Motor neuron (in vitro differentiated cells): ENCODE measurements at regions not wholly inside any gene's neighbourhood (a gene's known extent, or its start where the extent isn't known, plus 50 kb on each side); places are given as distances from the start of the nearest gene placed in this dataset.
"Not testable (repeated sequence)": the region's sequence is repeated elsewhere in the genome, so short reads cannot be mapped to it uniquely, and the experiment has no call there.

Experiments used
- ATAC-seq, 8 experiments: fragments of 200-7000 bp; cut with Tn5 transposase; replicated peaks in 6 of 8; 2 replicates each; pipeline ENCODE4 v1.8.0; 2021; ENCODE audit warnings: mild to moderate bottlenecking in 8 of 8, moderate library complexity in 8 of 8
- H3K27ac ChIP-seq, 2 donors: fragments of 250-450 bp; sonication (Bioruptor Pico); 2 replicates each; pipeline ENCODE4 v1.9.0; 2021; ENCODE audit warnings: antibody characterized with exemption in 2 of 2, mild to moderate bottlenecking in 2 of 2, moderate library complexity in 1 of 2
- H3K4me1 ChIP-seq, 2 donors: fragments of 250-450 bp; sonication (Bioruptor Pico); replicated peaks in 1 of 2; 2 replicates each; pipeline ENCODE4 v1.6.1; 2021; ENCODE audit warnings: antibody characterized with exemption in 2 of 2, mild to moderate bottlenecking in 2 of 2, moderate library complexity in 1 of 2
- H3K4me3 ChIP-seq, 5 donors: fragments of 250-450 bp; sonication (Bioruptor Pico); 2 replicates each; pipeline ENCODE4 v1.9.0; 2021; ENCODE audit warnings: antibody characterized with exemption in 5 of 5, mild to moderate bottlenecking in 5 of 5, moderate library complexity in 4 of 5
- whole genome bisulfite sequencing, 10 experiments: fragments of 450-650 bp; shearing (Covaris generic); methylation state at CpG; one replicate each; pipeline ENCODE4 v1.0.0; 2022; 5-methylcytosine and 5-hydroxymethylcytosine counted together
- in situ Hi-C, 9 experiments: fragments of 400-800 bp; cut with MboI; loops; one replicate each; pipeline ENCODE4 v1.15.0; 2021; ENCODE audit warnings: low sequenced_read_pairs in 9 of 9, low pct_unique_long_range_greater_than_20kb in 2 of 9; ENCODE audit not compliant: unreplicated experiment in 9 of 9

DNA sequence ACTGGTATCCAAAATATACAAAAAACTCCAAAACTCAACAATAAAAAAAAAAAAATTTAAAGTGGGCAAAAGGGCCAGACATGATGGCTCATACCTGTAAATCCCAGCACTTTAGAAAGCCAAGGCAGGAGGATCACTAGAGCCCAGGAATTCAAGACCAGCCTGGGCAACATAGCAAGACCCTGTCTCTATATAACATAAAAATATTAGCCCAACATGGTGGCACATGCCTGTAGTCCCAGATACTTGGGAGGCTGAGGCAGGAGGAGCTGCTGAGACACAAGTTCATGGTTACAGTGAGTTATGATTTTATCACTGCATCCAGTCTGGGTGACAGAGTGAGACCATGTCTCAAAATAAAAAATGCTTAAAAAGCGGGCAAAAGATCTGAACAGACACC is 121.0 kb upstream of the BEND6 start:
- no peak for ATAC-seq
- Histone ChIP-seq H3K4me3 (no peak overlapping the region), H3K27ac (no peak overlapping the region), H3K4me1 (no peaks in the 10 kb centered on the region)
- in situ Hi-C loops: loop anchor here in 6 of 9 experiments (25.0 kb wide), 2 partner anchors 122 to 197 kb away; partner anchors contain the start of gene DST (in 4 of the 6)
- 100% methylated on average over 1 of the region's 1 CpG; no CpG with 5 or more reads in 6 of the 10 experiments for WGBS, 10 experiments

DNA sequence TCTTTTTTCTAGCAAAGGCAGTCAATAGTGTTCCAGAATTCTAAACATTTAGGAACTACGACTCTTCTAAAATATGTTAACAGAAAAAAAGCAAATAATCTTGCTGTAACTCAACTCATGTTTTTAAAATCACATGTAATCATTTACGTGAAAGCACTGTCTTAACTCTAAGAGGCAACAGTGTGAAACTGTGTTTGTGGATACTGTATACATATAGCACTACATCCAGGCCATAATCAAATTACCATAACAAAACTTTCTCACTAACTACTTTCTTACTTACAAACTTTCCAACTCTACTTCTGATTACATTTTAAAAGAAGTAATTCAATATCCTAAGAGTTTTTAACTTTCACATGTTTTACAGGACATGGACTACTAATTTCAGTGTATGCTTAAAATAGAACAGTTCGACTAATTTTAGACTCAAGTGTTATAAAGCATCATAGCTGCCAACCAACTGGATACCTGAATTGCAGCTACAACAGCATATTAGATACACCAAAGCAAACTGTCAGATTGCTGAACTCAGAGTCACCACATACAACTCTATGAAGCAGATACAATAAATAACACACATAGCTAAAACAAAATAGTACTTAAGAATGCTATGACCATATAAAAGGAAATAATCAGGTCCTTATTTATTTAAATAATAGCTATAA is 121.6 kb upstream of the BEND6 start:
- H3K4me3 ChIP-seq: no peak overlapping the region
- no peak overlapping the region for H3K27ac ChIP-seq
- H3K4me1 ChIP-seq: no peaks in the 10 kb centered on the region
- no peak for ATAC-seq
- 88 to 100% (median 95%) methylated on average over 1 to 3 of the region's 3 CpGs for WGBS, 10 experiments
- in situ Hi-C loops: loop anchor here in 6 of 9 experiments (25.0 kb wide), 2 partner anchors 121 to 196 kb away; partner anchors contain the start of gene DST (in 4 of the 6)

DNA sequence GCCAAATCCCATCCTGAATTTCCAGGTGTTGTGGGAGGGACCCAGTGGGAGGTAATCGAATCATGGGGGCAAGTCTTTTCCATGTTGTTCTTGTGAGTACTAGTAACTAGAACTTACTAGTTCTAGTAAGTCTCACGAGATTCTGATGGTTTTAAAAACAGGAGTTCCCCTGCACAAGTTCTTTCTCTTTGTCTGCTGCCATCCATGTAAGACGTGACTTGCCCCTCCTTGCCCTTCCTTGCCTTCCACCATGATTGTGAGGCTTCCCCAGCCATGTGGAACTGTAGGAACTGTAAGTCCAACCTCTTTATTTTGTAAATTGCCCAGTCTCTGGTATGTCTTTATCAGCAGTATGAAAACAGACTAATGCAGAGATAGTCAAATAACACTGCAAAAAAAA is 122.7 kb upstream of the BEND6 start:
- ATAC-seq: no peak
- WGBS, 10 experiments: 86 to 100% (median 100%) methylated on average over 1 to 3 of the region's 3 CpGs; no CpG with 5 or more reads in 3 of the 10 experiments
- in situ Hi-C loops: loop anchor here in 6 of 9 experiments (25.0 kb wide), 2 partner anchors 120 to 195 kb away; partner anchors contain the start of gene DST (in 4 of the 6)
- H3K4me1 ChIP-seq: no peaks in the 10 kb centered on the region
- H3K27ac ChIP-seq: no peak overlapping the region
- no peak overlapping the region for H3K4me3 ChIP-seq

GRCh38 chr6:56831334-56831733 is 123.6 kb upstream of the BEND6 start:
- in situ Hi-C loops: loop anchor here in 6 of 9 experiments (25.0 kb wide), 2 partner anchors 119 to 194 kb away; partner anchors contain the start of gene DST (in 4 of the 6)
- Histone ChIP-seq H3K4me3 (no peak overlapping the region), H3K27ac (no peak overlapping the region), H3K4me1 (no peaks in the 10 kb centered on the region)
- no peak for ATAC-seq
- WGBS, 10 experiments: 60 to 100% (median 94%) methylated on average over 1 to 2 of the region's 2 CpGs; no CpG with 5 or more reads in 3 of the 10 experiments

- Histone ChIP-seq H3K27ac (no peak overlapping the region), H3K4me3 (no peak overlapping the region), H3K4me1 (peaks cover 0 to 6% of the 10 kb centered on the region in 2 donors)
- 67 to 100% (median 100%) methylated on average over 1 to 2 of the region's 2 CpGs; no CpG with 5 or more reads in 5 of the 10 experiments for WGBS, 10 experiments
- ATAC-seq: no peak
- in situ Hi-C loops: loop anchor here in 6 of 9 experiments (25.0 kb wide), 2 partner anchors 116 to 191 kb away; partner anchors contain the start of gene DST (in 4 of the 6)
These were observed 126.8 kb upstream of the BEND6 start for GRCh38 chr6:56827908-56828649.

- ATAC-seq, H3K4me3 ChIP-seq, H3K4me1 ChIP-seq, H3K27ac ChIP-seq, in situ Hi-C loops: not testable (repeated sequence)
- WGBS, 10 experiments: no CpG with 5 or more reads among the region's 26 CpGs
These were observed 130.5 kb upstream of the BEND6 start for GRCh38 chr6:56824431-56824830.

DNA sequence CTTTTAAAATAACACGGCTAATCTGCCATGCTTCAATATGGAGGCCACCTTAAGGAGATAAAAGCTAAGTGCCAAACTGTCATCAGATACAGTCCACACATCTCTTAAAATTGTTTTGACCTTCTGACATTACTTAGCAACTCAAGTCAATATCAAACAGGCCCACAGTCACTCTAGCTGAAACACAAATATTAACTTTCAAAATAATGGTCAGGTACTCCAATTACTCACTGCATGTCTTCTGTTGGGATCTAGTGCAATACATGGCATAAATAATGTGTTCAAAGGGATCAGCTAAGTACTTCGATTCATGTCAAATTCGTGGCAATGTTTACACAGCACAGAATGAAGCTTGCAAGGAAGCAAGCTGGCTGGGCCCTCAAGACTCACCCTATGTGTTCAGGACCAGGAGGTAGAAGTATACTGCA is 133.9 kb upstream of the BEND6 start:
- 58 to 100% (median 85%) methylated on average over 1 to 3 of the region's 3 CpGs; no CpG with 5 or more reads in 4 of the 10 experiments for WGBS, 10 experiments
- in situ Hi-C loops: no loop called here
- peak in 2 of 8 experiments; percentile 28 to 76 for ATAC-seq
- Histone ChIP-seq H3K27ac (no peak overlapping the region), H3K4me1 (peaks cover 0 to 5% of the 10 kb centered on the region in 2 donors), H3K4me3 (no peak overlapping the region)

- in situ Hi-C loops: no loop called here
- 60 to 100% (median 94%) methylated on average over 1 to 2 of the region's 2 CpGs; no CpG with 5 or more reads in 4 of the 10 experiments for WGBS, 10 experiments
- H3K4me3 ChIP-seq: no peak overlapping the region
- ATAC-seq: no peak
- no peaks in the 10 kb centered on the region for H3K4me1 ChIP-seq
- H3K27ac ChIP-seq: no peak overlapping the region
These were observed 134.8 kb upstream of the BEND6 start for GRCh38 chr6:56820060-56820459.

DNA sequence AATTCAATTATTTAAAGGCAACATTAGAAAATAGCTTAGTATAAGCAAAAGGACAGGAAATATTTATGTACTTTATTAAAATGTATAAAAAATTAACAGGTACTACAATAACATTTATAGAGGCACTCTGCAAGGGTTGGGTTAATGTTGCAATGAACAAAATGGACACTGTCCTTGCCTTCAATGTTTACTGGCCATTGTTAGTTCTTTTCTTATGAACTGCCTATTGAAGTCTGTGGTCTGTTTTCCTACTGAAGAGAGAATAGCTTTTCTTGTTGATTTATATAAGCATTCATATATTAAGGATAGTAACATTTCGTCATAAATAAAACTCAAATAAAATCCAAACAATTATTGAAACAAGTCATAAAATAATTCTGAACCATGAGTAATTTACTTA is 135.3 kb upstream of the BEND6 start:
- ATAC-seq: peak in 1 of 8 experiments; percentile 31
- no peak overlapping the region for H3K27ac ChIP-seq
- 40 to 100% (median 80%) methylated on average over 1 of the region's 1 CpG; no CpG with 5 or more reads in 2 of the 10 experiments for WGBS, 10 experiments
- in situ Hi-C loops: no loop called here
- H3K4me1 ChIP-seq: peaks cover 1 to 3% of the 10 kb centered on the region in 2 donors
- H3K4me3 ChIP-seq: no peak overlapping the region

- no peak overlapping the region for H3K27ac ChIP-seq
- peak in 2 of 8 experiments; percentile 12 to 56 for ATAC-seq
- no peak overlapping the region for H3K4me3 ChIP-seq
- WGBS, 10 experiments: 0 to 100% (median 75%) methylated on average over 1 to 5 of the region's 5 CpGs
- in situ Hi-C loops: no loop called here
- peaks cover 7 to 8% of the 10 kb centered on the region in 2 donors for H3K4me1 ChIP-seq
These were observed 138.5 kb upstream of the BEND6 start for GRCh38 chr6:56816370-56816769.

DNA sequence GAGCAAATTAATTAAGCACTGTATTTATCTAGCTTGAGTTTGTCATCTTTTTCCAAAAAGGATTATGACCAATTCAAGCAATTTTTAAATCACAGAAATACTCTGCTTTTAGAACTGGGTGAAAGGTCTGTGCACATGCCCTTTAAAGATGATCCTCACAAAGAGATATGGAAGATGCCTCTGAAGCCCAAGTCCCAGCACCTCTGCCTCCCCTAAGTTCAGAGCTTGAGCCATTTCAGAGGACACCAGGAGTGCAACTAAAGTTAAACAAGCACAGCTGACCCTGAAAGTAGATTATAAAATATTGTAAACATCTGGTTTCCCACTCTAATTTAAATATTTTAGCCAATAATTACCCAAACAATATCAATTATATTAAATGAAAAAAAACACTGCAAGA is 139.5 kb upstream of the BEND6 start:
- Histone ChIP-seq H3K4me3 (no peak overlapping the region), H3K4me1 (peaks cover 7 to 8% of the 10 kb centered on the region in 2 donors), H3K27ac (no peak overlapping the region)
- ATAC-seq: no peak
- in situ Hi-C loops: no loop called here

DNA sequence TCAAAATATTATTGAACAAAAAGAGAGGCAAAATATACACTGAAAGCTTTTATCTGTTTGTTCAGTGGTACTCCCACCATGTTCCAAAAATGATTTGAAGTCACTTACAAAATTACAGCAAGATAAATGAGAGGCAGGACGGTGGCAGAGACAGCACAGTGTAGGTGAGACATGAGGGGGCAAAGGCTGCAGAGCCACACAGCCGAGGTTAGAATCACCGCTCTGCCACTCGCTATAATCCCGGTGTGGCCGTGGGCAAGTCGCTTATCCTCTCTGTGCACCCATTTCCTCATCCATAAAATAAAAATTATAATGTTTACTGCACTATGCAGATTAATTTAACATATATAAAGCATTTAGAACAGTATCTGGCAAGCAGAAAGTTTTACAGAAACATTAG is 140.1 kb upstream of the BEND6 start:
- peak in 1 of 8 experiments; percentile 26 for ATAC-seq
- Histone ChIP-seq H3K4me1 (peaks cover 7 to 8% of the 10 kb centered on the region in 2 donors), H3K27ac (no peak overlapping the region), H3K4me3 (no peak overlapping the region)
- WGBS, 10 experiments: 67 to 100% (median 78%) methylated on average over 2 to 7 of the region's 7 CpGs; no CpG with 5 or more reads in 2 of the 10 experiments
- in situ Hi-C loops: no loop called here

GRCh38 chr6:56814308-56814707 is 140.6 kb upstream of the BEND6 start:
- Histone ChIP-seq H3K4me1 (peaks cover 7 to 8% of the 10 kb centered on the region in 2 donors), H3K27ac (no peak overlapping the region), H3K4me3 (no peak overlapping the region)
- in situ Hi-C loops: no loop called here
- WGBS, 10 experiments: 14 to 87% (median 50%) methylated on average over 1 to 3 of the region's 3 CpGs; no CpG with 5 or more reads in 2 of the 10 experiments
- peak in 3 of 8 experiments; percentile 27 to 36 (median 31) for ATAC-seq
